GM21717 (cell line): ENCODE measurements at regions not wholly inside any gene's neighbourhood (a gene's known extent, or its start where the extent isn't known, plus 50 kb on each side); places are given as distances from the start of the nearest gene placed in this dataset.

Experiments used
- ATAC-seq: cut with Tn5 transposase; IDR thresholded peaks from one replicate; pipeline ENCODE4 v1.9.1; 2021; ENCODE audit warnings: mild to moderate bottlenecking, moderate library complexity; ENCODE audit not compliant: unreplicated experiment

DNA sequence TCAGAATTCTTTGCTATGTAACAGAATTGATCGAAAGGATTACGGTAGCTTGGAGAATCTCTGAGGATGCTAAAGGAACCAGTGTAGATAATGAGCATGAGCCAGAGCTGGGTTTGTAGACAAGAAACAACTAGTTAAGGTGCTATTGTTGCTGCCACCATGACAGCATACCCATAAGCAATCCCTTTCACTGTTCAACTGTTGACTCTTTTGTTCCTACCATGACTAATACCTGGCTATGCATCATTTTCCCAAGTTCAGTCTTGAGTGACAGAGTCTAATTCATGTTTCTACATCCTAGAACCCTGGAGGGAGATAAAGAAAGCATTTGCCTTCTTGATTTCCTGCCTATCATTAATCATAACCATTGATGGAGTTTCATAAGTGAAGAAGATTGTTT is 600.3 kb downstream of the OTOL1 start:
- no peak for ATAC-seq

DNA sequence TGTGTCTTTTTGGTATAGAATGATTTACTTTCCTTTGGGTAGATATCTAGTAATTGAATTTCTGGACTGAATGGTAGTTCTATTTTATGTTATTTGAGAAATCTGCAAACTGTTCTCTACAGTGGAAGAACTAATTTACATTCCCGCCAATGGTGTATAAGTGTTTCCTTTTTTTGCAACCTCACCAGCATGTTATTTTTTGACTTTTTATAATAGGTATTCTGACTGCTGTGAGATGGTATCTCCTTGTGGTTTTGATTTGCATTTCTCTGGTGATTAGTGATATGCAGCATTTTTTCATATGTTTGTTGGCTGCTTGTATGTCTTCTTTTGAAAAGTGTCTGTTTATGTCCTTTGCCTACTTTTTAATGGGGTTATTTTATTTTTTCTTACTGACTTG is 607.2 kb downstream of the OTOL1 start:
- ATAC-seq: no peak

DNA sequence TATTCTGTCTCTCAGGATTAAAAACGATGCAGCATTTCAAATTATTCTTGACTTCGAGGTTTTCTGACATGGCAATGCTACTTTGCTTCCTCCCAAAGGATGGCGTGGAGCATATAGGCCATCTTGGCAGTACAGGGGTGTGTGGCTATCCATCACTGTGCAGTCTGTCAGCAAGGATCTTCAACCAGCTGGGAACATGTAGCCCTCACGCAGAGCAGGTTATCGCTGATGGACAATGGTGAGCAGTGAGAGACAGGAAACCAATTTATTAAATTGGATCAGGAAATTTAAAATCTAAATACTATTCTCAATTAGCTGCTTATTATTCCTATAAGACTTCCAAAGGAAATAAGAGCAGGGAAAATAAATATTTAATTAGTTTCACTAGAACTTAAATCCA is 615.3 kb downstream of the OTOL1 start:
- ATAC-seq: no peak

DNA sequence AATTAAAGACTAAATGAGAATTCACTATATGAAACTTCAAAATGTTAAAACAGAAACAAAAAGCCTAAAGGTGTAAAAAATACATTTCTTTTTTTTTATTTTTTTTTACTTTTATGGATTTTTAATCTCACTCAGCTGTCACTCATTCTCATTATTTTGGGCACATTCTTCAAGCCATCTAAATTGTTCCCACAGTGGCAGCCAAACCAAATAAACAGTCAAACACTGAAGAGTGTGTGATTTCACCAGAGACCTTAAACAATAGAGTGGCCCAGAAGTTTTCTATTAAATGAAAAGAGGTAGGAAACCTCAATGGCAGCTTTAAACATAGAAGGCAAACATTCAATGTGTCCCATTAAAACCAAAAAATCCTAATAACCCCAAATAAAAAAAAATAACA is 616.1 kb downstream of the OTOL1 start:
- ATAC-seq: no peak

DNA sequence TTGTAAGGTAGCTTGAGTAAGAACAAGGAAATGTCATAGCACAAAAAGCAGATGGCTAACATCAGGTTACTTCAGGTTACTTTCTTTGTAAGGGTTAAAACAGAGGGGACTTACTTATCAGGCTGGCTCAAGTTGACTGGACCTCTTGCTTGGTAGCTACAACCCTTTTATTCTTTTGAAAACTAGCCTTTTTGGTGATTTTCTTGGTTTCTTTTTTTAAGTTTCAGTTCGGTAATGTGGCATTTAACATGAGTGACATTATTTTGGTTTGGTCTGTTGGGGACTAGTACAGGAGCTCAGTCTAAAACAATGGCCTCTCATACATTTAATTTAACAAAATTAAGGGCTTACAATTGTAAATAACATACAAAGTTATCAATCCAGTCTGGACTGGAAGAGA is 621.4 kb downstream of the OTOL1 start:
- no peak for ATAC-seq

DNA sequence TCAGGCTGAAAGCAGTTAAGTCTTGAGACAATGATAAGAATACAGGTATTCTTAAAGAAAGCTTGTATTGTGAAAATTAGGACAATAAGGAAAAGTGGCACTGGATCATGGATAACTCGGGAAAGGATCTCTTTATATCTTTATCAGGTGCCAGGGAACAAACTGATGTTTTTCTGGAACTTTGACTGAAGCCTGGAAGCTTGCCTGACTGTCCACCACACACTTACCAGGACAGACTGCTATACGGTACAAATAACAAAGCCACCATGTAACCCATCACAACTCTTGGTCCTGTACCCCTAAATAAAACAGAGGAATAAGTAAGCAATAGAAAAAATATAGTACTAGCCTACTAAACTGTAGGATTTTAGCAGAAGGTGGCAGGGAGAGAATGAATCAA is 623.0 kb downstream of the OTOL1 start:
- no peak for ATAC-seq

DNA sequence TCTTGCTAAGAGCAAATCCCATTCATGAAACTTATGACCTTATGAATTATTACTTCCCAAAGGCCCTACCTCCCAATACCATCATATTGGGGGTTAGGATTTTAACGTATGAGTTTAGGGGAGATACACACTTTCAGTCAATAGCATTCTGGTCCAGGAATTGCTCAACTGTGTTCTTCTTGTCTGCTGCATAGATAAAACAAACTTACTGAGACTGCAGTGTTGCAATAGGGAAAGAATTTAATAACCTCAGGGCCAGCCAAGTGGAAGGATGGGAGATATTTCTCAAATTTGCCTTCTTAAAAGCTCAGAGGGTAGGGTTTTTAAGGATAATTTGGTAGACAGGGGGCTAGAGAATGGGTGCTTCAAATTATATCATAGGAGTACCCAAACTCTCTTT is 625.8 kb downstream of the OTOL1 start:
- no peak for ATAC-seq

DNA sequence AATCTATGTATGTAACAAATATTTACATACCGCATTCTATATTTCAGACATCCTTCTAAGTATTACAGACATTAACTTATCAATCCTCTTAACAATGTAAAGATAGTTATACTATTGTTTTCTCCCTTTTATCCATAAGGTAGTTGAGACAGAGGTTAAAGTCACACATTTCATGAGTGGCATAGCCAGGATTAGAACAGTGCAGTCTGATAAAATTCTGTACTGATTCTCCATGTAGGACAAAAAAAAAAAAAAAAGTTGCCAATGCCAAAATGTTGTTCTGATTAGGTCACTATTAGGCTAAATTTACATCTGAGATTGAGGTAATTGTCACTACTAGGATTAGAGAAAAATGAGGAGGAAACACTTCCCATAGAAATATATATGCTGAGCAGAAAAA is 629.2 kb downstream of the OTOL1 start:
- no peak for ATAC-seq

DNA sequence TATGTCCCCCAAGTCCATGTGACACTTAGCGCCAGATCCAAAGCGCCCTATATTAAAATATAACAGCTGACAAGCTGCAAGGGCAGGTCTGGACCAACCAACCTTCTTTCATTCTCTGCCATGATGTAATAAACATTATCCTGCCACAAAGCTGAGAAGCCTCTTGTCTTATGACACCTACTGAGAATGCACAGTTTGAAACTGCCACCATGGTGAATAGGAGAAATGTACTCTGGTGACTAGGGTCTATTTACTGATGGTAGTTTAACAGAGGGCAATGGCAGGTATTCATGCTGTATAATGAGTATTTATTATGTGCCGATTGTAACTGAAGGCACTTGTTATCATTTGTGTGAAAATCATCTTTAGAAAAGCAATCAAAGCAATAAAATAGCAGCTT is 634.0 kb downstream of the OTOL1 start:
- no peak for ATAC-seq

DNA sequence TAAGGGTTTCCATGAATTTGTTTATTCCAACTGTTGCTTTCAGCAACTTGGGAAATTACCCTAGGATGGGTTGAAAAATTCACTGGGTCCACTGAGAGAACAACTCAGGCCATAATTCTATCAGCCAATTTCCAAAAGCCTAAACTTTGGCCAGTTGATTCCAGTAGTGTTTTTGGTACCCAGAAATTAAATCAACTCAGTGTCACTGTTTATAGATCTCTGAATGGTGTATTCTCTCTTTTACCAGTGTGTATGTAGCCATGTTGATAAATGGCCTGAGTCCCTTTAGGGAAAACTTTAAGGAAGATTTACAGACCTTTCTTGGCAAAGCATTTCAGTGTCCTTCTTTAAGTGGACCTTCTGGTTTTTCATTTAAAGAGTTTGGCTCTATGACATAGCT is 636.4 kb downstream of the OTOL1 start:
- ATAC-seq: no peak

DNA sequence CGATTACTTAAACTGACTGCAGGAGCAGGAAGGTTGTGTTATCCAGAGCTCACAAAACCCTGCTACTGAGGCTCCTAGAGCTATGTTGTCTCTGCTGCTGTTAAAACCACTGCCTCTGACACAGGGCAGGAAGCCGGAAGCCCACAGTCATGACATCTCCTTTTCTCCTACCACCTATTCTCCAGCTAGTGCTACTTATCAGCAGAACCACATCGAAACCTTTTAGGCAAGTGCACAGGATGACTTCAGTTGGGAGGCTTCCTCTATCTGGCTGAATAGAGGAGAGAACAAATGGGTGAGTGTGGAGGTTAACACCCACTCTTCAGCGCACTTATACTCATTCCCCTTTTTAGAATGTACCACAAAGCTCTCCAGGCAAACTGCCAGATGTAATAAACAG is 638.0 kb downstream of the OTOL1 start:
- peak; percentile 74 for ATAC-seq

DNA sequence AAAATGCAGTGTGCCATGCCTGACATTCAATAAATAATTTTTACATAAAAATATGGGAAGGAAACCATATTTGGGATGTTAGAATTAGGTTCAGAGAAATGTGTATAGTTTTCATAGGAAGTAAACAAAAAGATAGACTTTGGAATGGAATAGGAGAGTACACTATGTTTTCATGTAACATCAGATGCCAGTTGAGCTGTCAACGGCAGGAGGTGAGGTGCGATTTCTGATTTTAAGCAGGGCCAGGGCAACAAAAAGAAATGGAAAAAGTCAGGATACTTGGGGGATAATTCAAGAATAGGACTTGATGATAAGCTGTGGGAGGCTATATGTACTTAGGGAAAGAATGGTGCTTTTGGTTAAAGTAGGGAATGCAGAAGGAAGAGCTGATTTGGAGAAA is 639.5 kb downstream of the OTOL1 start:
- ATAC-seq: no peak

DNA sequence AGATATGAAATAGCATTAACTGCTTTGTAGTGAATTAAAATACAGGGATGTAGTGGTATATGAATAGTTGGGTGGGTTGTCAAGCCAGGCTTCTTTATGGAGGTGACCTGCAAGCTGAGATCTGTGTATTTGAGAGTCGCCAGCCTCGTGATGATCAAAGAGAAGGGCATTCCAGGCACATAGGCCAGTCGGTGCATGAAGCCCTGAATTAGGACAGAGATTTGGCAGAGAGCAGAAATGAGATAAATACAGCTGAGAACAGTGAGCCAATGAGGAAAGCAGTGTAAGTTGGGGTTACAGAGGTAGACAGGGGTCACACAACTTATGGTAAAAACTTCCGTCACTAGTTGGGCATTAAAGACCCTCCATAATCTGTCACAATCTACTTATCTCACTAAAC is 641.9 kb downstream of the OTOL1 start:
- ATAC-seq: no peak

DNA sequence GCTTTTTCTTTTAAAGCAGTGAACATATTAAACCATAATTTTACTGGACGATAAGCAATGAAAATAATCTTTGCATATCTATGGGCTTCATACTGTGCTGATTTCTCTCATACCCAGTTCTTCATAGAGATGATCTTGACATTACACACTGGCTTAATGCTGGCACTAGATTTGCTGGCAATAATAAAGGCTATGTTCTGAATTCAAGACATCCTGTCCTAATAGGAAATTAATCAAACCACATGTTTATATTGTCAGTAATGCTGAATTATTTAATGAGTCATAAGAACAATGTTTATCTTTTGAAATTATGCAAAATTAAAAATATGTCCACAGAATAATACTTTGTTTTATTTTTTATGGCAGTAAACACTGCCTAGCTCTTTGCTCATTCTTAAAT is 643.2 kb downstream of the OTOL1 start:
- ATAC-seq: no peak

DNA sequence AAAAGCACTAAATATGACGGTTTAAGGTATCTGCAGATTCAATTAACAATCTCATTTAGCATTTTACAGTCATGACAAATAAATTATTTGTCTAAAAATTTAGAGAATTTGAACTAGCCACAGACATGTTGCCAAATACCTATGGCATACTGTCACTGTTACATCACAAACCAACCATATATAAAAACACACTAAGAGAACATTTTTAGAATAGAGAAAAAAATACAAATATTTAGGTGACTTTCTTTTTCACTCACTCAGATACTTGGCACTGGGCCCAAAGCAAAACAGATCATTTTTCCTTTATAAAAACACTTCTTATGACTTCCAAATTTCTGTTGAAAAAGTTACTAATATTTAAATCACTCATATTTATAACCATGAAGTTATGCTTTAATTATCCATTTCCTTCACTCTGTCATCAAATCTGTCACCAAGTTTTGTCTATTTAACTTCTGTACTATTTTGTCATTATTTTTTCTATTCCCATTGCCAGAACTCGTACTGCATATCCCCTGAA is 644.7 kb downstream of the OTOL1 start:
- ATAC-seq: no peak

DNA sequence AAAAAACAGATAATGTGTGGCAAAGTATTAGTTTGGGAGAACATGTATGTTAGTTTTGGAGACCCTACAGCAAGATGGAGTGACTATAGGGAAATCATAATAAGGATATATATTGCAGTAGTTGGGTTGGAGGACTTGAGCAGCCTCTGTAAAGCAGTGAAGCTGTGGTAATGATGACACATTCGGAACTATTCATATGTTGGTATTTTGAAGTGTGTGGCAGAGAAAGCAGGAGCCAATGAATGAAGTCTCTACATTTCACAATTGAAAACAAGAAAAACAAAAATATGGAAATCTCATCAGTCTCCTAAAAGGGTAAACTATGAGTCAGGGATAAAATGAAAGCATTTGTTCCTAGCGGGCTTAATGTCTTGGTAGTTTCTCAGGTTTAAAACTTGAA is 645.9 kb downstream of the OTOL1 start:
- ATAC-seq: no peak

DNA sequence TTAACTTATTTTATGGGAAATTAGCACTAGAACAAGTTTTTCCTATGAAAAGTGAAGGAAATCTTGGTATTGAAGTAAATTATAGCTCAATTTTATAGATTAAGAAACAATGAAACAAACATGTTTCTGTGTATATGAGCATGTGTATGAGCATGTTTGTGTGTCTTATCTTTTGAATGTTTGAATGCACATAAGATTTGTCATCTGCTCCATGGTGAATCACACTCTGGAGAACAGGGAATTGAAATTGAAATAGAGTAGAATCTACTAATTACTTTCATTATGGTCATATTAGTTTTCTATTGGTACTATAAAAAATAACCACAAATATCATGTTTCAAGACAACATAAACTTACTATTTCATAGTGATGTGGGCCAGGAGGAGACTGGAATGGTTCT is 646.6 kb downstream of the OTOL1 start:
- ATAC-seq: no peak

DNA sequence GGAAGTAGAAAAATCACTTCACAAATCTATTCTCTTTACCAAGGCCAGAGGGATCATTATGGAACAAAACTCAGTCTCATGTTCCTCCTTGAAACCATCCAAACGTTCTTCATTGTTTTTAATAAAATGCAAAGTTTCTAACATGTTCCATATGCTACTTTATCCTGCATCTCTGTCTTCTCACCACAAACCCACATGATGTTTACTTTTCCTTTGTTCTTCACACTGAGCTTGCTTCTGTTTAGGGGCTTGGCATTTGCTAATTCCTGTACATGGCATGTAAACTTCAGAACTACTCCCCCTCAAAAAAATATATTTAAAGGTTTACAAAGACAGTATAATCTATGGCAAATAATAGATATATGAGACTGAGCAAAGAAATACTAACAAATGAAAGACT is 651.4 kb downstream of the OTOL1 start:
- no peak for ATAC-seq

DNA sequence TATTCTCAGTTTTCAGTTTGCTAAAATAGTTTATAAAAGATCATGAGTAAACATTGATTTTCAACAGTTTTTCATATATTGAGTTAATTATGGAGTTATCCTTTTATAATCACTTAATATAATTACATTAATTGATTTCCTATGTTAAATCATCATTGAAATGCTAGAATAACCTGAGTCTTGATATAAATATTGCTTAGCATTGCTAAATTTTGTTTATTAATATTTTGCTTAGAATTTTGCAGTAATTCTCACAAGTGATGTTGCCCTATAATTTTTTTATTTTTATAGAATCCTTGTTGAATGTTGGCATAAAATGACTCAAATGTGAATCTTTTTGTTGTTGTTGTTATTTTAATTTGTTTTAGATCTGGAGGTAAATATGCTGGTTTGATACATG is 654.2 kb downstream of the OTOL1 start:
- ATAC-seq: no peak

DNA sequence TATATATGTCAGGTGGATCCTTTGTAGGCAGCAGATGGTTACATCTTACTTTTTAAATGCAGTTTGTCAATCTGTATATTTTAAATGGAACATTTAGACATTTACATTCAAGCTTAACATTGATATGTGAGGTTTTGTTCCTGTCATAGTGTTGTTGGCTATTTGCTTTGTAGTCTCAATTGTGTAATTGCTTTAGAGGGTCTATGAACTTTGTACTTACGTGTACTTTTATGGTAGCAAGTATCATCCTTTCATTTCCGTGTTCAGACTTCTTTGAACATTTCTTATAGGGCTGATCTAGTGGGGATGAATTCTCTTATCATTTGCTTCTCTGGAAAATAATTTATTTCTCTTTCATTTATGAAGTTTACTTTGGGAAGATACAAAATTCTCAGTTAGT is 656.0 kb downstream of the OTOL1 start:
- ATAC-seq: no peak

DNA sequence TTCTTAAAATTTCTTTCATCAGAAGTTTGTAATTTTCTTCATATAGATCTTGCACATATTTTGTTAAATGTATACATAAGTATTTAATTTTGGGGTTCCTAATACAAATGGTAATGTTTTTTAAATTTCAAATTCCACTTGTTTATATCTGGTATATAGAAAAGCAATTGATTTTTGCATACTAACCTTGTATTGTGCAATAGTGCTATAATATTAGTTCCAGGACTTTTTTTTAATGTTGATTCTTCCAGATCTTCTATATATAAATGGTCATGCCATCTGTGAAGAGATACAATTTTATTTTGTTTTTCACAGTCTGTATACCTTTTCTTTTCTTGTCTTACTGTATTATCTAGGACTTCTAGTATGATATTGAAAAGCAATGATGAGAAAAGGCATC is 665.0 kb downstream of the OTOL1 start:
- no peak for ATAC-seq

DNA sequence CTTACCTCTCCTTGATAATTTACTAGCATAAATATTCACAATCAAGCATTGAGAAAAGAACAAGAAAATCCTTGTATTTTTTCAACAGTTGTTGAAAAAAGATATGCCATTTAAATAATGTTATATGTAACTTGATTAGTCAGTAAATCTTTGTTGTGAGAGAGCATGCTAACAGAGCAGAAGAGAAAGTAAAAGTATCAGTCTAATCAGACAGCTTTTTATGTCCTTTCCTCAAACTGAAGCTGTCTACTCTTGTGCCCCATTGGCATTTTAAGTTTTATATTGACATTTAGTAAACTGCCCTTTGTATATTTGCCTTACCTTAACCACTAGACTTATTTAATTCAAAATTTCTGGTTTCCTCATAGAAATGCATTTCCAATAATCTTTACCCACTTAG is 668.7 kb downstream of the OTOL1 start:
- ATAC-seq: no peak

DNA sequence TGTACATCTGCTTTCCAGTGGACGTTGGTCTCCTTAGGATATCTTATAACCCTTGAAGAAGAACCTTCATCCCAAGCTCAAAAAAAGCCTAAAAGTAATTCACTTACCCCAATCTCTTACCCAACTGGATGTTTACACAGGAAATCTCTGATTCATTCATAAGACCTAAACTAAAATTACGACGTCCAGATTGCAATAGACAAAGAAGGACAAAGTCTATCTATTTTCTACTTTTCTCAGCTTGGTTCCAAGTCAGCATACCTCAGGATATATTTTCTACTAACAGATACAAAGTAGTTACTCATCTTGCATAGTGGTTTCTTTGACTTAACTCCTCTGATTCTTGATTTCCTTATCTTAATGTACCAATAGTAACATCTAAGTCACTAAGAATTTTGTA is 669.9 kb downstream of the OTOL1 start:
- ATAC-seq: no peak

DNA sequence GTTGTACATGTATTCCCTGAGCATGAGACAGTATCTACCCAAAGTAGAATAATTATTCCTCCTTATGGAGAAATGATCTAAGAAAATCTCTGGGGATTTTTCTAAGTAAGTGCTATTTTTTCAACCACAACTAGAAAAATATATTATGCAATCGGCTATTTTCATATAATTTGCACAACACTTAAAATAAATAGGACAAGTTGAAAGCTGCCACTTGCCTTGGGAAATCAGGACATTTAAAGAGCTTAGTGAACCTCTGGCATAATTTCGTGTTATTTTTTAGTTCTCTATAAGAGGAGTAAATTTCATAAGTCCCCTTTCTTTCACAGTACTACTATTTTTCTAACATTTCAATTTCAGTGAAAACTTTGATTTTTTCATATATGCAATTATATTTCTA is 672.1 kb downstream of the OTOL1 start:
- no peak for ATAC-seq
